ENCODE measurements at regions not wholly inside any gene's neighbourhood (a gene's known extent, or its start where the extent isn't known, plus 50 kb on each side); places are given as distances from the start of the nearest gene placed in this dataset.

DNA sequence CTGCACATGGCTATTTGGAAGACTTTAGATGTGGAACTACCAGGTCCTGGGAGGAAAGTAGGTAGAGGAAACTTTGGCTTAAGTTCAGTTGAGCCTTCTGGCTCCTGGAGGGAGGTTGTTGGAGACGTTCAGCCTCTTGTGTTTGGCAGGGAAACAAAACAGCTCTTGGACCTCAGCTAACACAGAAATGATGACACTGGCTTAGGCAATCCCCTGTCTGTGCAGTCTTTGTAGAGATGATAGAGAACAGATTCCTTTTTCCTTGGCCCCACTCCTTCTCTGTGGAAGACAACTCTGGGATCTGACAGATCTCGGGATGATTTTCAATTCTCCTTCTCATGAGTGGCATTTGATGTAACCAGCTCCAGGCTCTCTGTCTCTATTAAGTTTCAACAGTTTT lies 428.5 kb downstream of the TMEM135 start:
- Histone ChIP-seq H3K4me3 (no peak overlapping the region), H3K4me1 (ENCODE audit: control insufficient read depth in 1 of 2, low read depth in 2 of 2) (no peaks in the 10 kb centered on the region), H3K9me3 (no peaks in the 10 kb centered on the region), H3K36me3 (no peaks in the 10 kb centered on the region), H3K27ac (no peak overlapping the region), H3K27me3 (replicated peaks; ENCODE audit: insufficient read depth) (no peaks in the 10 kb centered on the region)
- DNase-seq (ENCODE audit: low spot score), result no peak
- ATAC-seq (ENCODE audit: insufficient number of reproducible peaks, low FRiP score, low read depth), result no peak
- TF ChIP-seq, protein P1, sequence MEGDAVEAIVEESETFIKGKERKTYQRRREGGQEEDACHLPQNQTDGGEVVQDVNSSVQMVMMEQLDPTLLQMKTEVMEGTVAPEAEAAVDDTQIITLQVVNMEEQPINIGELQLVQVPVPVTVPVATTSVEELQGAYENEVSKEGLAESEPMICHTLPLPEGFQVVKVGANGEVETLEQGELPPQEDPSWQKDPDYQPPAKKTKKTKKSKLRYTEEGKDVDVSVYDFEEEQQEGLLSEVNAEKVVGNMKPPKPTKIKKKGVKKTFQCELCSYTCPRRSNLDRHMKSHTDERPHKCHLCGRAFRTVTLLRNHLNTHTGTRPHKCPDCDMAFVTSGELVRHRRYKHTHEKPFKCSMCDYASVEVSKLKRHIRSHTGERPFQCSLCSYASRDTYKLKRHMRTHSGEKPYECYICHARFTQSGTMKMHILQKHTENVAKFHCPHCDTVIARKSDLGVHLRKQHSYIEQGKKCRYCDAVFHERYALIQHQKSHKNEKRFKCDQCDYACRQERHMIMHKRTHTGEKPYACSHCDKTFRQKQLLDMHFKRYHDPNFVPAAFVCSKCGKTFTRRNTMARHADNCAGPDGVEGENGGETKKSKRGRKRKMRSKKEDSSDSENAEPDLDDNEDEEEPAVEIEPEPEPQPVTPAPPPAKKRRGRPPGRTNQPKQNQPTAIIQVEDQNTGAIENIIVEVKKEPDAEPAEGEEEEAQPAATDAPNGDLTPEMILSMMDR (IDR thresholded peaks at IDR 0.05), result no peak

DNA sequence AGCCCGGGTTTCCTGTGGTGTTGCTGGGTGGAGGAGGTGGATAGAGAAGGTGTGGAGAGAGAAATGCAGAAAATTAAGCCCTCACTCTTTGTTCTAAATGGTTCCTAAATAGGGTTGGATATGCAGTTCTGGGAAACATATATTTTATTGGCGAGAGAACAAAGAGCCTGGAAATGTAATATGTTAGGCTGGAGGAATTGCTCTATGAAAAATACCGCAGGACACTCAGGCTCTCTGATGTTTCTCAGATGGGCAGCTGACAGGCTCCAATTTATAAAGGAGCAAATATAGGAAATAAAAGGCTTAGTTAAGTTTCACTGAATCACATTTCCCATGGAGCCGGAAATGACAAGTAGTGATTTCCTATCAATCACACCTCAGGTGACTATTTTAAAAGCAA lies 428.0 kb downstream of the TMEM135 start:
- Histone ChIP-seq H3K27me3 (replicated peaks; ENCODE audit: insufficient read depth) (no peaks in the 10 kb centered on the region), H3K36me3 (no peaks in the 10 kb centered on the region), H3K4me3 (no peak overlapping the region), H3K27ac (no peak overlapping the region), H3K9me3 (no peaks in the 10 kb centered on the region), H3K4me1 (ENCODE audit: control insufficient read depth in 1 of 2, low read depth in 2 of 2) (no peaks in the 10 kb centered on the region)
- ATAC-seq (ENCODE audit: insufficient number of reproducible peaks, low FRiP score, low read depth) (no peak), DNase-seq (ENCODE audit: low spot score) (no peak)
- TF ChIP-seq, protein P1 (IDR thresholded peaks at IDR 0.05), result no peak

DNA sequence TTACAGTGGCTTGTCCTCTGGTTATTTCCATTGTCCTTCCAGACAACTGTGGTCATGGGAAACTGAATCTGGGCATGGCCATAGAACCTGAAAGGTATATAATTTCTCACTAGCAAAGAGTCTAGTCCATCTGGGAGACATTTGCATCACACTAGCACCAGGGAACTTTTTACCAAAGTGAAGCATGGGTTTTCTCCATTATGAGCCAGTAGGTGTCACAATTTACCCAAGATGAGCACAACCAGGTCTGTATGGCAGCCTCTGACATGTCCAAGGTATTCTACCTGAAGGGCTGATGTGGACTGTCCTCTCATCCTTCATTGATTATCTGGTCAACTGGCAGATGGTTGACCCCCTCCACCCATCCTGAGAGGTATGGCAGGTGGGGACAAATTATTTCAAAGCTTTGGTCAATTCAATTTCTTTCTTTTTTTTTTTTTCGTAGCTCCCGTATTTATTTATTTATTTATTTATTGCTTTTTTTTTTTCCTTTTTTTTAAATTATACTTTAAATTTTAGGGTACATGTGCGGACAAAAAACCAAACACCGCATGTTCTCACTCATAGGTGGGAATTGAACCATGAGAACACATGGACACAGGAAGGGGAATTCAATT lies 425.9 kb downstream of the TMEM135 start:
- no peaks in the 10 kb centered on the region for H3K9me3 ChIP-seq
- no peaks in the 10 kb centered on the region for H3K4me1 ChIP-seq (ENCODE audit: control insufficient read depth in 1 of 2, low read depth in 2 of 2)
- TF ChIP-seq, protein P1 (IDR thresholded peaks at IDR 0.05), result no peak
- no peak overlapping the region for H3K27ac ChIP-seq
- DNase-seq (ENCODE audit: low spot score) (no peak), ATAC-seq (ENCODE audit: insufficient number of reproducible peaks, low FRiP score, low read depth) (no peak)
- no peaks in the 10 kb centered on the region for H3K36me3 ChIP-seq
- no peaks in the 10 kb centered on the region for H3K27me3 ChIP-seq (replicated peaks; ENCODE audit: insufficient read depth)
- no peak overlapping the region for H3K4me3 ChIP-seq

DNA sequence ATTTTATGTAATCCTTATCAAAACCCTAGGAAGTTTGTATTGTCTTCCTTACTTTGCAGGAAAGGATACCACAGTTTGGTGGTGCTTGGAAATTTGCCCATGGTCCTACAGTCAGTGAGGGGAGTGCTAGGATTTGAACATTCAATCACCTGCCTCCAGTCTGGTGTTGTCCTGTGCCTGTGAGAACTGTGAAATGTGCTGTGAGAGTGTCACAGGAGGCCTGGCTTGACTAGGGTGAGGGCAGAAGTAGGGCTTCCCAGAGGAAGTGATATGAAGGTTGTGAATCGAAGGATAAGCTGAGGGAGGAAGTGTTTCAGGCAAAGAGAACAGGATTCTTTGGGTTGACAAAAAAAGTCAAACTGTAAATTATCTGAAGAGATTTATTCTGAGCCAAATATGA lies 424.4 kb downstream of the TMEM135 start:
- TF ChIP-seq, protein P1 (IDR thresholded peaks at IDR 0.05), result no peak
- no peaks in the 10 kb centered on the region for H3K36me3 ChIP-seq
- no peak for ATAC-seq (ENCODE audit: insufficient number of reproducible peaks, low FRiP score, low read depth)
- no peak overlapping the region for H3K27ac ChIP-seq
- no peaks in the 10 kb centered on the region for H3K27me3 ChIP-seq (replicated peaks; ENCODE audit: insufficient read depth)
- H3K4me1 ChIP-seq (ENCODE audit: control insufficient read depth in 1 of 2, low read depth in 2 of 2), result no peaks in the 10 kb centered on the region
- no peaks in the 10 kb centered on the region for H3K9me3 ChIP-seq
- H3K4me3 ChIP-seq, result no peak overlapping the region
- DNase-seq (ENCODE audit: low spot score), result no peak

DNA sequence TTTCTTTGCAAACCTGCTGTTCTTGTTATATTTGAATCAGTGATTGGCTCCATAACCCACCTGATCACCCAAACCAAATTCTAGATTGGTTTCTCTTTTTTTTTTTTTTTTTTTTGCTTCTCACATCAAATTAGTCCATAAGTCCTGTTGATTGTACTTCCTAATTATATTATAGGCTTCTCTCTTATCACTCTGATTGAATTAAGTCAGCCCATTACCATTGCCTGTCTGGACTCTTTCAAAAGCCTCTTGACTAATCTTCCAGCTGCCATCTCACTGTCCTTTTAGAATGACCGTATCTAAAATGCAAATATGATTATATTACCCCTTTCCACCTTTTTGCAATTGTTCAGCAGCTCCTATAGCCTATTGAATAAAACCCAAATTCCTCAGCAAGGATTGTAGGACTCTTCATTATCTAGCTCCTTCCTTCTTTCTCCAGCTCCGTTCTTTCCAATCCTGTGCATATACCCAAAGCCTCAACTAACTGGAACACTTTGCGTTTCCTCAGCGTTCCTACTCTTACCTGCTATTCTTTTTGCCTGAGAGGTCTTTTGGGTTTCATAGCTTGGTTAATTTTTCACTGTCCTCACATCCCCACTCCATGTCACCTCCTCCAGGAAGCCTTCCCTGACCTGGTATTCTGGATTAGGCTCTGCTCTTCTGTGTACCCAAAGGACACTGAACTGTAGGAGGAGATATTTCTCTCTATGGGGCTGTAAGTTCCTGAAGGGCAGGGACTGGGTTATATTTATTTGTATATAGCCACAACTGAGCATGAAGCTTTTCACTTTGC lies 423.3 kb downstream of the TMEM135 start:
- no peak for ATAC-seq (ENCODE audit: insufficient number of reproducible peaks, low FRiP score, low read depth)
- Histone ChIP-seq H3K27ac (no peak overlapping the region), H3K4me3 (no peak overlapping the region), H3K27me3 (replicated peaks; ENCODE audit: insufficient read depth) (no peaks in the 10 kb centered on the region), H3K4me1 (ENCODE audit: control insufficient read depth in 1 of 2, low read depth in 2 of 2) (no peaks in the 10 kb centered on the region), H3K9me3 (no peaks in the 10 kb centered on the region), H3K36me3 (no peaks in the 10 kb centered on the region)
- no peak for DNase-seq (ENCODE audit: low spot score)
- TF ChIP-seq, protein P1 (IDR thresholded peaks at IDR 0.05), result no peak
